Suprapubic skin (tissue), 4 donors: ENCODE measurements at regions not wholly inside any gene's neighbourhood (a gene's known extent, or its start where the extent isn't known, plus 50 kb on each side); places are given as distances from the start of the nearest gene placed in this dataset.

ENCODE experiments used
- DNase-seq, 2 donors: peaks; one replicate each; pipeline ENCODE4 v3.0.0-alpha.2; 2019; ENCODE audit warnings: low spot score in 2 of 2
- H3K27ac ChIP-seq: fragments of 200-600 bp; sonication (generic); one replicate; pipeline ENCODE4 v1.5.1; 2019
- H3K27me3 ChIP-seq: fragments of 200-600 bp; sonication (generic); one replicate; pipeline ENCODE4 v1.5.1; 2019
- H3K36me3 ChIP-seq: fragments of 200-600 bp; sonication (generic); one replicate; pipeline ENCODE4 v1.5.1; 2019
- H3K4me1 ChIP-seq: fragments of 200-600 bp; sonication (generic); one replicate; pipeline ENCODE4 v1.5.1; 2019
- H3K4me3 ChIP-seq: fragments of 200-600 bp; sonication (generic); one replicate; pipeline ENCODE4 v1.5.1; 2019; ENCODE audit warnings: mild to moderate bottlenecking
- H3K9me3 ChIP-seq: fragments of 200-600 bp; sonication (generic); one replicate; pipeline ENCODE4 v1.5.1; 2019
- CTCF ChIP-seq, 2 donors: fragments of 200-600 bp in 1 of 2; fragments of 450-650 bp in 1 of 2; sonication (generic) in 1 of 2; IDR thresholded peaks; one replicate each; pipeline ENCODE4 v1.5.1; 2016 to 2019; ENCODE audit warnings: antibody characterized with exemption in 2 of 2, mild to moderate bottlenecking in 1 of 2, moderate library complexity in 1 of 2
- EP300 ChIP-seq: sonication (generic); formaldehyde crosslinking; IDR thresholded peaks from one replicate; pipeline ENCODE4 v1.6.1; 2017; ENCODE audit warnings: antibody characterized with exemption
- POLR2A ChIP-seq, 2 donors: fragments of 450-650 bp; IDR thresholded peaks; one replicate each; pipeline ENCODE4 v1.6.1; 2017; ENCODE audit warnings: antibody characterized with exemption in 2 of 2, mild to moderate bottlenecking in 2 of 2, moderate library complexity in 2 of 2
- POLR2AphosphoS5 ChIP-seq, 3 donors: sonication (generic); formaldehyde crosslinking; IDR thresholded peaks; one replicate each; pipeline ENCODE4 v1.6.1; 2017; ENCODE audit warnings: antibody characterized with exemption in 3 of 3
- WGBS: methylation state at CpG from one replicate; pipeline ENCODE4 v1.1.5; 2018; 5-methylcytosine and 5-hydroxymethylcytosine counted together

GRCh38 chr9:107740088-107740980, 250.8 kb upstream of the KLF4 start:
- Histone ChIP-seq H3K4me3 (no peak overlapping the region), H3K9me3 (no peaks in the 10 kb centered on the region), H3K36me3 (no peaks in the 10 kb centered on the region), H3K27me3 (no peaks in the 10 kb centered on the region), H3K4me1 (peaks cover 51% of the 10 kb centered on the region), H3K27ac (peak overlapping the region; percentile 32)
- DNase-seq, result peak; percentile 81 to 84
- WGBS, result 53% methylated on average over 10 of the region's 10 CpGs
- TF ChIP-seq CTCF (IDR thresholded peaks at IDR 0.05) (no peak), POLR2A (IDR thresholded peaks at IDR 0.05) (no peak), POLR2AphosphoS5 (IDR thresholded peaks at IDR 0.05) (no peak), EP300 (no peak)

GRCh38 chr9:107739601-107740082, 250.1 kb upstream of the KLF4 start:
- Histone ChIP-seq H3K9me3 (no peaks in the 10 kb centered on the region), H3K27ac (peak overlapping the region; percentile 85), H3K27me3 (no peaks in the 10 kb centered on the region), H3K4me3 (no peak overlapping the region), H3K36me3 (no peaks in the 10 kb centered on the region), H3K4me1 (peaks cover 56% of the 10 kb centered on the region)
- no peak for TF ChIP-seq CTCF (IDR thresholded peaks at IDR 0.05)
- TF ChIP-seq EP300, result no peak
- TF ChIP-seq POLR2AphosphoS5 (IDR thresholded peaks at IDR 0.05), result no peak
- TF ChIP-seq POLR2A (IDR thresholded peaks at IDR 0.05), result no peak
- 62% methylated on average over 12 of the region's 12 CpGs for WGBS
- peak; percentile 87 for DNase-seq

- no peak overlapping the region for H3K4me3 ChIP-seq
- TF ChIP-seq POLR2AphosphoS5 (IDR thresholded peaks at IDR 0.05) (no peak), POLR2A (IDR thresholded peaks at IDR 0.05) (no peak), EP300 (no peak), CTCF (IDR thresholded peaks at IDR 0.05) (no peak)
- WGBS, result 60% methylated on average over 2 of the region's 2 CpGs
Observed at GRCh38 chr9:107738789-107739188, 249.2 kb upstream of the KLF4 start.

GRCh38 chr9:107737987-107738743, 248.6 kb upstream of the KLF4 start:
- Histone ChIP-seq H3K4me1 (peaks cover 69% of the 10 kb centered on the region), H3K9me3 (no peaks in the 10 kb centered on the region), H3K27me3 (no peaks in the 10 kb centered on the region), H3K36me3 (no peaks in the 10 kb centered on the region), H3K4me3 (no peak overlapping the region), H3K27ac (peak overlapping the region; percentile 85)
- DNase-seq, result peak; percentile 92
- TF ChIP-seq POLR2AphosphoS5 (IDR thresholded peaks at IDR 0.05), result peak in 2 of 3 donors; percentile 33 to 61
- TF ChIP-seq POLR2A (IDR thresholded peaks at IDR 0.05), result peak in 1 of 2 donors; percentile 47
- TF ChIP-seq EP300, result no peak
- WGBS, result 34% methylated on average over 17 of the region's 17 CpGs

More at GRCh38 chr9:107738789-107739188, 249.2 kb upstream of the KLF4 start:
- H3K27ac ChIP-seq, result peak overlapping the region; percentile 85
- H3K4me1 ChIP-seq, result peaks cover 63% of the 10 kb centered on the region
- no peaks in the 10 kb centered on the region for H3K27me3 ChIP-seq
- no peak for DNase-seq
- no peaks in the 10 kb centered on the region for H3K36me3 ChIP-seq
- H3K9me3 ChIP-seq, result no peaks in the 10 kb centered on the region

- WGBS, result 73% methylated on average over 5 of the region's 5 CpGs
- Histone ChIP-seq H3K4me1 (peaks cover 69% of the 10 kb centered on the region), H3K27me3 (no peaks in the 10 kb centered on the region), H3K27ac (peak overlapping the region; percentile 85), H3K36me3 (no peaks in the 10 kb centered on the region), H3K4me3 (no peak overlapping the region), H3K9me3 (no peaks in the 10 kb centered on the region)
- TF ChIP-seq POLR2AphosphoS5 (IDR thresholded peaks at IDR 0.05) (no peak), CTCF (IDR thresholded peaks at IDR 0.05) (no peak)
- no peak for DNase-seq
Observed at GRCh38 chr9:107737610-107737986, 248.0 kb upstream of the KLF4 start.
